MCF 10A (cell line): ENCODE measurements at regions not wholly inside any gene's neighbourhood (a gene's known extent, or its start where the extent isn't known, plus 50 kb on each side); places are given as distances from the start of the nearest gene placed in this dataset.

ENCODE experiments used
- BruUV-seq: library from RNA; stranded (reverse); fragments of 400-500 nt; replicated peaks from 2 replicates; lab custom pipeline; 2021; lab: Mats Ljungman, UMichigan
- CTCF ChIA-PET: fragments of 300-600 bp; sonication (Branson Sonifier 250); formaldehyde crosslinking; extraction: SDS; loops from one replicate; lab custom pipeline; 2021; ENCODE audit warnings: antibody characterized with exemption, inconsistent platforms; lab: Yijun Ruan, JAX
- POLR2A ChIA-PET: fragments of 300-600, 350-650 bp; sonication (Branson Sonifier 250); formaldehyde crosslinking; extraction: SDS; loops from one replicate; lab custom pipeline; 2020; ENCODE audit warnings: antibody characterized with exemption, inconsistent platforms; lab: Yijun Ruan, JAX
- DNase-seq: peaks from one replicate; pipeline ENCODE4 v3.0.0-alpha.2; 2018; ENCODE audit not compliant: unreplicated experiment
- H3K27ac Mint-ChIP-seq: one replicate; pipeline ENCODE4 v1.8.0; 2022; ENCODE audit warnings: mild to moderate bottlenecking, low read depth, mixed read lengths; ENCODE audit not compliant: unreplicated experiment
- H3K27me3 Mint-ChIP-seq: one replicate; pipeline ENCODE4 v1.8.0; 2022; ENCODE audit warnings: mixed read lengths; ENCODE audit not compliant: insufficient read depth, unreplicated experiment
- H3K36me3 Mint-ChIP-seq: one replicate; pipeline ENCODE4 v1.8.0; 2022; ENCODE audit warnings: mild to moderate bottlenecking, moderate library complexity, mixed read lengths; ENCODE audit not compliant: insufficient read depth, unreplicated experiment
- H3K4me1 Mint-ChIP-seq: one replicate; pipeline ENCODE4 v1.8.0; 2022; ENCODE audit warnings: mixed read lengths; ENCODE audit not compliant: insufficient read depth, unreplicated experiment
- H3K4me3 Mint-ChIP-seq: one replicate; pipeline ENCODE4 v1.8.0; 2022; ENCODE audit warnings: mild to moderate bottlenecking, moderate library complexity, mixed read lengths; ENCODE audit not compliant: unreplicated experiment
- H3K9me3 Mint-ChIP-seq: one replicate; pipeline ENCODE4 v1.8.0; 2022; ENCODE audit warnings: mixed read lengths; ENCODE audit not compliant: unreplicated experiment
- intact Hi-C: fragments of 100-400 bp; cut with micrococcal nuclease; formaldehyde crosslinking; loops from 2 replicates; pipeline ENCODE4 v1.14.1; 2022
- TF ChIP-seq, protein P1 (sequence below): fragments of 200-600 bp; IDR thresholded peaks from one replicate; pipeline ENCODE4 v1.8.0; 2022; ENCODE audit warnings: antibody characterized with exemption, mild to moderate bottlenecking; ENCODE audit not compliant: unreplicated experiment

GRCh38 chrX:44735498-44735897, 108.3 kb upstream of the DUSP21 start:
- Mint-ChIP-seq H3K27me3 (peaks cover 24% of the 10 kb centered on the region), H3K27ac (no peak overlapping the region), H3K9me3 (no peaks in the 10 kb centered on the region), H3K36me3 (no peaks in the 10 kb centered on the region), H3K4me3 (no peak overlapping the region), H3K4me1 (no peaks in the 10 kb centered on the region)
- no TSS peak for BruUV-seq
- intact Hi-C loops: no loop called here
- ChIA-PET CTCF (no interaction called here), POLR2A (no interaction called here)
- no peak for DNase-seq
- TF ChIP-seq, protein P1, sequence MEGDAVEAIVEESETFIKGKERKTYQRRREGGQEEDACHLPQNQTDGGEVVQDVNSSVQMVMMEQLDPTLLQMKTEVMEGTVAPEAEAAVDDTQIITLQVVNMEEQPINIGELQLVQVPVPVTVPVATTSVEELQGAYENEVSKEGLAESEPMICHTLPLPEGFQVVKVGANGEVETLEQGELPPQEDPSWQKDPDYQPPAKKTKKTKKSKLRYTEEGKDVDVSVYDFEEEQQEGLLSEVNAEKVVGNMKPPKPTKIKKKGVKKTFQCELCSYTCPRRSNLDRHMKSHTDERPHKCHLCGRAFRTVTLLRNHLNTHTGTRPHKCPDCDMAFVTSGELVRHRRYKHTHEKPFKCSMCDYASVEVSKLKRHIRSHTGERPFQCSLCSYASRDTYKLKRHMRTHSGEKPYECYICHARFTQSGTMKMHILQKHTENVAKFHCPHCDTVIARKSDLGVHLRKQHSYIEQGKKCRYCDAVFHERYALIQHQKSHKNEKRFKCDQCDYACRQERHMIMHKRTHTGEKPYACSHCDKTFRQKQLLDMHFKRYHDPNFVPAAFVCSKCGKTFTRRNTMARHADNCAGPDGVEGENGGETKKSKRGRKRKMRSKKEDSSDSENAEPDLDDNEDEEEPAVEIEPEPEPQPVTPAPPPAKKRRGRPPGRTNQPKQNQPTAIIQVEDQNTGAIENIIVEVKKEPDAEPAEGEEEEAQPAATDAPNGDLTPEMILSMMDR: no peak

GRCh38 chrX:44733931-44734330, 109.9 kb upstream of the DUSP21 start:
- H3K27ac Mint-ChIP-seq: no peak overlapping the region
- DNase-seq: no peak
- CTCF ChIA-PET: no interaction called here
- H3K4me3 Mint-ChIP-seq: no peak overlapping the region
- H3K4me1 Mint-ChIP-seq: no peaks in the 10 kb centered on the region
- TF ChIP-seq, protein P1: no peak
- intact Hi-C loops: no loop called here
- POLR2A ChIA-PET: no interaction called here
- H3K9me3 Mint-ChIP-seq: no peaks in the 10 kb centered on the region
- peaks cover 16% of the 10 kb centered on the region for H3K27me3 Mint-ChIP-seq
- no peaks in the 10 kb centered on the region for H3K36me3 Mint-ChIP-seq
- no TSS peak for BruUV-seq

DNA sequence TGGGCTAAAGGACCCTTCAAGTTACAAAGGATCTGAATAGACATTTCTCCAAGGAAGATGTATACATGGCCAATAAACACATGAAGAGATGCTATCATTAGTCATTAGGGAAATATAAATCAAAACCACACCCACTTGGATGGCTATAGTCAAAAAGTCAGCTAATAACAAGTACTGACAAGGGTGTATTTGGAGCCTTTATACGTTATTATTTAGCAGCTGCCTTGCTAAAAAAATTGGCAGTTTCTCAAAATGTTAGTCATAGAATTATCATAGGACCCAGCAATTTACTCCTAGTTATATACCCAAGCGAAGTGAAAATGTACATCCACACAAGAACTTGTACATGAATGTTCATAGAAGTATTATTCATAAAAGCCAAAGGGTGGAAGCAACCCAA, 112.7 kb upstream of the DUSP21 start:
- BruUV-seq: no TSS peak
- DNase-seq: peak; percentile 36
- POLR2A ChIA-PET: no interaction called here
- H3K9me3 Mint-ChIP-seq: no peaks in the 10 kb centered on the region
- no peak overlapping the region for H3K4me3 Mint-ChIP-seq
- TF ChIP-seq, protein P1: no peak
- CTCF ChIA-PET: no interaction called here
- intact Hi-C loops: no loop called here
- peaks cover 10% of the 10 kb centered on the region for H3K27me3 Mint-ChIP-seq
- no peaks in the 10 kb centered on the region for H3K4me1 Mint-ChIP-seq
- H3K36me3 Mint-ChIP-seq: no peaks in the 10 kb centered on the region
- H3K27ac Mint-ChIP-seq: no peak overlapping the region

DNA sequence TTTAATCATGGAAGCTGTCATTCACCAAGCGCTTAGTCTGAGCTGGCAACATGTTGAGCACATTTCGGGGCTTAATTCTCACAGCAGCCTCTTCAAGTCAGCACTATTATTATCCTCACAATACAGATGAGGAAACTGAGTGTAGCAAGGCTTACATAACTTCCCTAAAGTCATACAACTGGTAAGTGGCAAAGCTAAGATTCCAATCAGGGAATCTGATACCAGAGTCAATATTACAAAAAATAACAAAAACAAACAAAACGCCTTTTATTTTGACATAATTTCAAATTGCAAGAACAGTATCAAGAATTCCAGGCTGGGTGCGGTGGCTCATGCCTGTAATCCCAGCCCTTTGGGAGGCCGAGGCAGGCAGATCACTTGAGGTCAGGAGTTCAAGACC, 120.4 kb upstream of the DUSP21 start:
- no TSS peak for BruUV-seq
- H3K27ac Mint-ChIP-seq: no peak overlapping the region
- intact Hi-C loops: no loop called here

More for the DNA sequence above, 120.4 kb upstream of the DUSP21 start:
- Mint-ChIP-seq H3K4me3 (no peak overlapping the region), H3K9me3 (no peaks in the 10 kb centered on the region), H3K27me3 (peaks cover 53% of the 10 kb centered on the region), H3K4me1 (no peaks in the 10 kb centered on the region), H3K36me3 (no peaks in the 10 kb centered on the region)
- ChIA-PET CTCF (no interaction called here), POLR2A (no interaction called here)
- no peak for DNase-seq
- TF ChIP-seq, protein P1: no peak
